ENCODE measurements at regions not wholly inside any gene's neighbourhood (a gene's known extent, or its start where the extent isn't known, plus 50 kb on each side); places are given as distances from the start of the nearest gene placed in this dataset.

DNA sequence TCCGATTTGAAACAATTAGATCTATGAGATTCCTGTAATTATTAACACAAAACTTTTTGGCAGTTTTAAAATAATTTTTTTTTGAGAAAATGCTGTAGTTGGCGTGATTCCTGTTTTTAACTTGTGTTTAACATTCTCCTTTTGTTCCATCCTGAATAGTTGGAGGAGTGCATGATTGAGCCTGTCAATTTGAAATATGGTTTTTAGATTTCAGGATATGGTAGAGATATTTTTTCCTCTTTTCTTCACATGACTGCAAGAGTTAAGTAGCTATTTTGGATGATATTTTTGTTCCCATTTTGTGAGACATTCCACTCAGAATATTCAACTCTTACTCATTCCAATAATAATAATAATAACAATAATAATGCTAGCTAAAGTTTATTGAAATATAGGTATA lies 241.7 kb upstream of the MAN1A1 start (continued):
- TF ChIP-seq, protein P1, sequence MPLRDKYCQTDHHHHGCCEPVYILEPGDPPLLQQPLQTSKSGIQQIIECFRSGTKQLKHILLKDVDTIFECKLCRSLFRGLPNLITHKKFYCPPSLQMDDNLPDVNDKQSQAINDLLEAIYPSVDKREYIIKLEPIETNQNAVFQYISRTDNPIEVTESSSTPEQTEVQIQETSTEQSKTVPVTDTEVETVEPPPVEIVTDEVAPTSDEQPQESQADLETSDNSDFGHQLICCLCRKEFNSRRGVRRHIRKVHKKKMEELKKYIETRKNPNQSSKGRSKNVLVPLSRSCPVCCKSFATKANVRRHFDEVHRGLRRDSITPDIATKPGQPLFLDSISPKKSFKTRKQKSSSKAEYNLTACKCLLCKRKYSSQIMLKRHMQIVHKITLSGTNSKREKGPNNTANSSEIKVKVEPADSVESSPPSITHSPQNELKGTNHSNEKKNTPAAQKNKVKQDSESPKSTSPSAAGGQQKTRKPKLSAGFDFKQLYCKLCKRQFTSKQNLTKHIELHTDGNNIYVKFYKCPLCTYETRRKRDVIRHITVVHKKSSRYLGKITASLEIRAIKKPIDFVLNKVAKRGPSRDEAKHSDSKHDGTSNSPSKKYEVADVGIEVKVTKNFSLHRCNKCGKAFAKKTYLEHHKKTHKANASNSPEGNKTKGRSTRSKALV (CRISPR knock-in tag; IDR thresholded peaks at IDR 0.05) = no peak

DNA sequence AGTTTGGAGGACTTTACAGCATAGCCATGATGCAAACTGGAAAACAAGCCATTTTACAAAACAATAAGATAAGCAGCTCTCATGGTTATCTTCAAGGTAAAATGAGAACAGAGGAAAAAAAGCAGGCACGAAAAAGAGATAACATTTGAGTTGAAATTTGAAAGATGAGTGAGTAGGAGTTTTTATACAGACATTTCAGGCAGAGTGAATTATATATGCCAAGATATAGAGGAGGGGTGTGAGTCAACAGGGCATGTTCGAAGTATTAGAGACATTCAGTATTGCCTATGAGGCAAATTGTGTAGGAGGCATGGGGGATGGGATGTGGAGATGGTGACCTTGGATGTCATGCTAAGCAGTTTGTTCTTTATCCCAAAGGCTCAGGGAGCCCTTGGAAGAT lies 240.5 kb upstream of the MAN1A1 start:
- no peaks in the 10 kb centered on the region for H4K20me1 ChIP-seq (ENCODE audit: insufficient read depth, low read length)
- no peak overlapping the region for H2AFZ ChIP-seq (ENCODE audit: low read length)
- no peak overlapping the region for H3K27ac ChIP-seq (ENCODE audit: extremely low read length, insufficient read depth, low read length)
- H3K4me1 ChIP-seq (ENCODE audit: insufficient read depth, low read length) = no peaks in the 10 kb centered on the region
- intact Hi-C loops (cut with micrococcal nuclease; ENCODE audit: unreplicated experiment) (no loop called here), in situ Hi-C loops (cut with HindIII; ENCODE audit: extremely low pct_ligation_motif_present, low pct_unique_long_range_greater_than_20kb) (no loop called here)
- H3K9ac ChIP-seq (ENCODE audit: insufficient read depth, low read depth, low read length) = no peak overlapping the region
- ChIA-PET CTCF (ENCODE audit: low intra/inter-chr PET ratio, low total read pairs) (no interaction called here), POLR2A (no interaction called here)
- H3K4me2 ChIP-seq (ENCODE audit: low read depth, low read length) = no peak overlapping the region
- DNase-seq (ENCODE audit: low spot score) (no peak), ATAC-seq (no peak), FAIRE-seq (no peak)
- no TSS peak for BruUV-seq (replicated peaks)
- no peaks in the 10 kb centered on the region for H3K9me3 ChIP-seq (ENCODE audit: low read length)
- H3K4me3 ChIP-seq (replicated peaks in 1 of 3; ENCODE audit: insufficient read depth in 1 of 3, low read depth in 2 of 3, low read length in 3 of 3) = no peak overlapping the region
- TF ChIP-seq FOXK2 (IDR thresholded peaks at IDR 0.05) = no peak
- no peak for TF ChIP-seq NR3C1 (CRISPR knock-in tag; IDR thresholded peaks at IDR 0.05)
- no peak for TF ChIP-seq SPEN (CRISPR knock-in tag; IDR thresholded peaks at IDR 0.05; ENCODE audit: low read depth)
- TF ChIP-seq ZSCAN31 (CRISPR knock-in tag; IDR thresholded peaks at IDR 0.05; ENCODE audit: low read depth) = no peak
- TF ChIP-seq, protein P2, sequence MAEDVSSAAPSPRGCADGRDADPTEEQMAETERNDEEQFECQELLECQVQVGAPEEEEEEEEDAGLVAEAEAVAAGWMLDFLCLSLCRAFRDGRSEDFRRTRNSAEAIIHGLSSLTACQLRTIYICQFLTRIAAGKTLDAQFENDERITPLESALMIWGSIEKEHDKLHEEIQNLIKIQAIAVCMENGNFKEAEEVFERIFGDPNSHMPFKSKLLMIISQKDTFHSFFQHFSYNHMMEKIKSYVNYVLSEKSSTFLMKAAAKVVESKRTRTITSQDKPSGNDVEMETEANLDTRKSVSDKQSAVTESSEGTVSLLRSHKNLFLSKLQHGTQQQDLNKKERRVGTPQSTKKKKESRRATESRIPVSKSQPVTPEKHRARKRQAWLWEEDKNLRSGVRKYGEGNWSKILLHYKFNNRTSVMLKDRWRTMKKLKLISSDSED (CRISPR knock-in tag; IDR thresholded peaks at IDR 0.05) = no peak
- TF ChIP-seq MXD4 (CRISPR knock-in tag; IDR thresholded peaks at IDR 0.05) = no peak
- no peak for TF ChIP-seq NR2C2 (CRISPR knock-in tag; IDR thresholded peaks at IDR 0.05; ENCODE audit: borderline replicate concordance)
- TF ChIP-seq RFXANK (CRISPR knock-in tag; IDR thresholded peaks at IDR 0.05) = no peak
- no peak for TF ChIP-seq YEATS2 (CRISPR knock-in tag; IDR thresholded peaks at IDR 0.05; ENCODE audit: borderline replicate concordance)
- no peak for TF ChIP-seq ZNF136 (CRISPR knock-in tag; IDR thresholded peaks at IDR 0.05; ENCODE audit: low read depth)
- no peak for TF ChIP-seq PHF21A (CRISPR knock-in tag; IDR thresholded peaks at IDR 0.05)
- TF ChIP-seq ZFP82 (CRISPR knock-in tag; IDR thresholded peaks at IDR 0.05; ENCODE audit: borderline replicate concordance) = no peak
- TF ChIP-seq FOSL2 (CRISPR knock-in tag; IDR thresholded peaks at IDR 0.05) = no peak
- H3K27me3 ChIP-seq (ENCODE audit: control insufficient read depth in 1 of 2, insufficient read depth in 2 of 2, low read length in 2 of 2) = no peaks in the 10 kb centered on the region
- WGBS (ENCODE audit: low lambda C conversion rate) = under 1% methylated on average over 2 of the region's 2 CpGs
- no peaks in the 10 kb centered on the region for H3K79me2 ChIP-seq (ENCODE audit: insufficient read depth, low read length)
- H3K36me3 ChIP-seq (replicated peaks in 1 of 2; ENCODE audit: control insufficient read depth in 1 of 2, insufficient read depth in 2 of 2, low read length in 2 of 2) = no peaks in the 10 kb centered on the region
